HEK293 (cell line): ENCODE measurements at regions not wholly inside any gene's neighbourhood (a gene's known extent, or its start where the extent isn't known, plus 50 kb on each side); places are given as distances from the start of the nearest gene placed in this dataset.
"Not testable (repeated sequence)": the region's sequence is repeated elsewhere in the genome, so short reads cannot be mapped to it uniquely, and the experiment has no call there.

Source experiments
- CTCF ChIP-seq: fragments of 450-650 bp; formaldehyde crosslinking; IDR thresholded peaks from 2 replicates; pipeline ENCODE4 v1.5.1; 2016; ENCODE audit warnings: missing biosample characterization, missing genetic modification characterization
- TCF7L2 ChIP-seq: IDR thresholded peaks from 2 replicates; pipeline ENCODE4 v1.6.1; 2011; ENCODE audit warnings: low read depth, mild to moderate bottlenecking, inconsistent platforms, low read length, moderate library complexity, borderline replicate concordance
- YY1 ChIP-seq: fragments of 450-650 bp; formaldehyde crosslinking; IDR thresholded peaks from 2 replicates; pipeline ENCODE4 v1.5.1; 2018; ENCODE audit warnings: missing biosample characterization, missing genetic modification characterization
- ZBTB11 ChIP-seq: fragments of 450-650 bp; formaldehyde crosslinking; conservative IDR thresholded peaks from 2 replicates; pipeline ENCODE4 v1.5.1; 2016; ENCODE audit warnings: low read depth, missing biosample characterization, missing genetic modification characterization
- ZBTB8A ChIP-seq: fragments of 450-650 bp; formaldehyde crosslinking; IDR thresholded peaks from 2 replicates; pipeline ENCODE4 v1.5.1; 2016; ENCODE audit warnings: missing biosample characterization, missing genetic modification characterization
- ZNF121 ChIP-seq: fragments of 450-650 bp; formaldehyde crosslinking; IDR thresholded peaks from 2 replicates; pipeline ENCODE4 v1.5.1; 2016; ENCODE audit warnings: missing biosample characterization, missing genetic modification characterization
- ZNF501 ChIP-seq: fragments of 450-650 bp; formaldehyde crosslinking; IDR thresholded peaks from 2 replicates; pipeline ENCODE4 v1.5.1; 2016; ENCODE audit warnings: missing biosample characterization, missing genetic modification characterization

GRCh38 chr5:25083261-25083660 lies 438.5 kb upstream of the CDH10 start:
- not testable (repeated sequence) for TF ChIP-seq YY1 (tag by site-specific recombination); CTCF (tag by site-specific recombination); ZBTB11 (tag by site-specific recombination); ZNF501 (tag by site-specific recombination); TCF7L2; ZBTB8A (tag by site-specific recombination); ZNF121
